AG04450 (cell line): ENCODE measurements at regions not wholly inside any gene's neighbourhood (a gene's known extent, or its start where the extent isn't known, plus 50 kb on each side); places are given as distances from the start of the nearest gene placed in this dataset.

Source experiments
- CTCF ChIA-PET: fragments of 300-600, 350-600 bp; formaldehyde crosslinking; extraction: SDS; loops from one replicate; lab custom pipeline; 2022; ENCODE audit warnings: antibody characterized with exemption, inconsistent platforms; lab: Charles Lee
- POLR2A ChIA-PET: fragments of 350-600 bp; formaldehyde crosslinking; extraction: SDS; loops from one replicate; lab custom pipeline; 2021; ENCODE audit warnings: antibody characterized with exemption, inconsistent platforms; lab: Yijun Ruan, JAX
- DNase-seq: peaks from one replicate; pipeline ENCODE4 v3.0.0-alpha.2; 2011; ENCODE audit warnings: low read depth, low spot score
- H3K27ac ChIP-seq: one replicate; pipeline ENCODE4 v1.5.1; 2012; ENCODE audit warnings: low read depth, low read length, control low read depth
- H3K27me3 ChIP-seq: one replicate; pipeline ENCODE4 v1.6.0; 2012; ENCODE audit warnings: low read length; ENCODE audit not compliant: control insufficient read depth, insufficient read depth
- H3K4me3 ChIP-seq: 2 replicates; pipeline ENCODE4 v1.5.1; 2011; ENCODE audit warnings: mild to moderate bottlenecking, low read depth, low read length, control low read depth
- H3K9me3 ChIP-seq: 2 replicates; pipeline ENCODE4 v1.5.1; 2012; ENCODE audit warnings: low read length; ENCODE audit not compliant: control insufficient read depth, insufficient read depth
- TF ChIP-seq, protein P1 (sequence below): IDR thresholded peaks from 2 replicates; pipeline ENCODE4 v1.5.1; 2011; ENCODE audit warnings: low read depth, low read length, control low read depth, inconsistent platforms

DNA sequence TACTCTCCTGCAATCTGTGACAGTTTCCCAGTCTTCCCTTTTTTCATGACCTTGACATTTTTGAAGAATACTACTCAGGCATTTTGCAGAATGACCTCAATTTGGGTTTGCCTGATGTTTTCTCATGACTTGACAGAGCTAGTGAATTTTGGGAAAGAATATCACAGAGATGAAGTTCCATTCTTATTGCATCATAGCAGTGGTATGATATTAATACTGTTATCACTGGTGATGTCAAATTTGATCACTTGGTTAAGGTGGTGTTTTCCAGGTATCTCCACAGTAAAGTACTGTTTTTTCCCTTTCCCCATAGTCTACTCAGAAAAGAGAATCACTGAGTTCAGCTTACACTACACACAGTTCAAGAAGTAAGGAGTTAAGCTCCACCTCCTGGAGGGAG lies 56.2 kb upstream of the XPA start:
- H3K27ac ChIP-seq = no peak overlapping the region
- H3K4me3 ChIP-seq = no peak overlapping the region
- TF ChIP-seq, protein P1, sequence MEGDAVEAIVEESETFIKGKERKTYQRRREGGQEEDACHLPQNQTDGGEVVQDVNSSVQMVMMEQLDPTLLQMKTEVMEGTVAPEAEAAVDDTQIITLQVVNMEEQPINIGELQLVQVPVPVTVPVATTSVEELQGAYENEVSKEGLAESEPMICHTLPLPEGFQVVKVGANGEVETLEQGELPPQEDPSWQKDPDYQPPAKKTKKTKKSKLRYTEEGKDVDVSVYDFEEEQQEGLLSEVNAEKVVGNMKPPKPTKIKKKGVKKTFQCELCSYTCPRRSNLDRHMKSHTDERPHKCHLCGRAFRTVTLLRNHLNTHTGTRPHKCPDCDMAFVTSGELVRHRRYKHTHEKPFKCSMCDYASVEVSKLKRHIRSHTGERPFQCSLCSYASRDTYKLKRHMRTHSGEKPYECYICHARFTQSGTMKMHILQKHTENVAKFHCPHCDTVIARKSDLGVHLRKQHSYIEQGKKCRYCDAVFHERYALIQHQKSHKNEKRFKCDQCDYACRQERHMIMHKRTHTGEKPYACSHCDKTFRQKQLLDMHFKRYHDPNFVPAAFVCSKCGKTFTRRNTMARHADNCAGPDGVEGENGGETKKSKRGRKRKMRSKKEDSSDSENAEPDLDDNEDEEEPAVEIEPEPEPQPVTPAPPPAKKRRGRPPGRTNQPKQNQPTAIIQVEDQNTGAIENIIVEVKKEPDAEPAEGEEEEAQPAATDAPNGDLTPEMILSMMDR = no peak
- H3K27me3 ChIP-seq = peaks cover 27% of the 10 kb centered on the region
- ChIA-PET CTCF (interaction anchor here (0.6 kb wide), 1 partner anchor 11 kb away, joined by 5 read pairs; no protein-coding TSS in a partner anchor), POLR2A (no interaction called here)
- no peaks in the 10 kb centered on the region for H3K9me3 ChIP-seq
- no peak for DNase-seq

- CTCF ChIA-PET = no interaction called here
Observed at GRCh38 chr9:97753975-97754374, 56.8 kb upstream of the XPA start.

DNA sequence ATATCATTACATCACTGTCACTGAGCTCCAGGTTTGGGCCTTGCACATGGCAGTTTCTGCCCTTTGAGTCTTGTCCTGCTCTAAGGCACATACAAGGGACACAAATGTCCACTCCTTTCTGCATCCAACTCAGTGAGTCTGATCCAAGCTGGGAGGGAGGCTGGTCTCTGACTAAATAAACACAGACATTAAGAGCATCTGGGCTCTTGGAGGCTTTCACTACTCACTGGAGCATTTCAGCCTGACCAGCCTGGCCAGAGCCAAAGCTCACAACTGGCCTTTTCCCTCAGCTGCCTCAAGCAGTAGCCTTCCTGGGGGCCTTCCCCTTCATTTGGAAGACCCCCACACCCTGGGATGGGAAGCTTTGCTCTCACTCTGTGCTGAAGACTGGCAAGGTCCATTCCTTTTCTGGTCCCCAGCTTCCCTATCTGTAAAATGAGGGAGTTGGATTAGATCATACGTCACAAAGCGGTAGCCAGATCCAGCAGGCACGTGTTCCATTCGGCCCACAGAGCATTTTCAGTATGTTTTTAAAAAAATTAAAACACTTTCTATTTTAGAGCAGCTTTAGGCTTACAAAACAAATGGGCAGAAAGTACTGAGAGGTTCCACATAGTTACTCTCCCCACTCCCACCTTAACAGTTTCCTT lies 58.6 kb upstream of the XPA start:
- CTCF ChIA-PET = interaction anchor here (1.1 kb wide), 1 partner anchor 145 kb away, joined by 3 read pairs; no protein-coding TSS in a partner anchor
- POLR2A ChIA-PET = no interaction called here

More at GRCh38 chr9:97753975-97754374, 56.8 kb upstream of the XPA start:
- Histone ChIP-seq H3K4me3 (no peak overlapping the region), H3K9me3 (no peaks in the 10 kb centered on the region), H3K27me3 (peaks cover 27% of the 10 kb centered on the region), H3K27ac (no peak overlapping the region)
- DNase-seq = no peak
- TF ChIP-seq, protein P1 = no peak
- POLR2A ChIA-PET = no interaction called here

DNA sequence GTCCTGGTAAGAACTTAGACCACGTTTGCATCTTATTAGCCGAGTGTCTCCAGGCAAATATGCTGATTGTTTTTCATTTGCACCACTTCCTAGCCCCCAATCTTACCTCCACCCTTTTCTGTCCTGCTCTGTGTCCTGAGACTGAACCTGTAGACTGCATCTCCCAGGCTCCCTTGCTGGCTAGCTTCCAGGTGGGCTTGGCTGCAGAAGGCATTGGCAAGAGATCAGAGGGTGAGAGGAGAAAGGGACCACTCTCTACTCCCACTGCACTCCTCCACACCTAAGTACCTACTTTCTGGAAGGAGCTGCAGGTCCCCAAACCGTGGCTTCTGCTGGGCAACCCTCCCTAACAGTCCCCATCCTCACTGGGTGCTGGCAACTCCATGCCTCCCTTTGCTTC lies 59.9 kb upstream of the XPA start:
- POLR2A ChIA-PET = no interaction called here
- H3K9me3 ChIP-seq = no peaks in the 10 kb centered on the region
- H3K27ac ChIP-seq = no peak overlapping the region
- TF ChIP-seq, protein P1 = no peak
- peaks cover 26% of the 10 kb centered on the region for H3K27me3 ChIP-seq
- DNase-seq = no peak
- no peak overlapping the region for H3K4me3 ChIP-seq
- CTCF ChIA-PET = no interaction called here

More for the DNA sequence above, 58.6 kb upstream of the XPA start:
- Histone ChIP-seq H3K4me3 (no peak overlapping the region), H3K9me3 (no peaks in the 10 kb centered on the region), H3K27me3 (peaks cover 27% of the 10 kb centered on the region), H3K27ac (no peak overlapping the region)
- DNase-seq = no peak
- TF ChIP-seq, protein P1 = no peak

GRCh38 chr9:97758334-97758916 lies 61.3 kb upstream of the XPA start:
- CTCF ChIA-PET = no interaction called here
- H3K27me3 ChIP-seq = peaks cover 29% of the 10 kb centered on the region
- TF ChIP-seq, protein P1 = no peak
- POLR2A ChIA-PET = no interaction called here
- H3K4me3 ChIP-seq = no peak overlapping the region
- no peak for DNase-seq
- no peaks in the 10 kb centered on the region for H3K9me3 ChIP-seq
- H3K27ac ChIP-seq = no peak overlapping the region
